Testis (tissue), 2 donors: ENCODE measurements at regions not wholly inside any gene's neighbourhood (a gene's known extent, or its start where the extent isn't known, plus 50 kb on each side); places are given as distances from the start of the nearest gene placed in this dataset.

Experiments used
- DNase-seq: peaks from one replicate; pipeline ENCODE4 v3.0.0-alpha.2; 2019
- H3K27ac ChIP-seq, 2 donors: fragments of 200-600 bp; sonication (generic); one replicate each; pipeline ENCODE4 v1.5.1; 2019
- H3K27me3 ChIP-seq: fragments of 200-600 bp; sonication (generic); one replicate; pipeline ENCODE4 v1.5.1; 2019
- H3K36me3 ChIP-seq: fragments of 200-600 bp; sonication (generic); one replicate; pipeline ENCODE4 v1.5.1; 2017; ENCODE audit warnings: low read depth; ENCODE audit errors: missing control alignments
- H3K4me1 ChIP-seq: fragments of 200-600 bp; sonication (generic); one replicate; pipeline ENCODE4 v1.5.1; 2019
- H3K4me3 ChIP-seq, 2 donors: fragments of 200-600 bp; sonication (generic); one replicate each; pipeline ENCODE4 v1.5.1; 2017 to 2019
- H3K9me3 ChIP-seq: fragments of 200-600 bp; sonication (generic); one replicate; pipeline ENCODE4 v1.5.1; 2017
- CTCF ChIP-seq, 3 experiments: fragments of 450-650 bp in 2 of 3; fragments of 200-600 bp in 1 of 3; sonication (generic) in 1 of 3; IDR thresholded peaks; one replicate each; pipeline ENCODE4 v1.5.1; 2016 to 2019; ENCODE audit warnings: antibody characterized with exemption in 3 of 3, mild to moderate bottlenecking in 2 of 3, moderate library complexity in 1 of 3
- POLR2A ChIP-seq: fragments of 450-650 bp; IDR thresholded peaks from one replicate; pipeline ENCODE4 v1.6.1; 2017; ENCODE audit warnings: antibody characterized with exemption, mild to moderate bottlenecking, moderate library complexity
- WGBS, 2 donors: methylation state at CpG; one replicate each; pipeline ENCODE4 v1.1.5; 2018; 5-methylcytosine and 5-hydroxymethylcytosine counted together
- intact Hi-C: fragments of 100-400 bp; cut with DNase I; formaldehyde crosslinking; loops from one replicate; pipeline ENCODE4 v1.15.1; 2023; ENCODE audit warnings: low total_unique reads

DNA sequence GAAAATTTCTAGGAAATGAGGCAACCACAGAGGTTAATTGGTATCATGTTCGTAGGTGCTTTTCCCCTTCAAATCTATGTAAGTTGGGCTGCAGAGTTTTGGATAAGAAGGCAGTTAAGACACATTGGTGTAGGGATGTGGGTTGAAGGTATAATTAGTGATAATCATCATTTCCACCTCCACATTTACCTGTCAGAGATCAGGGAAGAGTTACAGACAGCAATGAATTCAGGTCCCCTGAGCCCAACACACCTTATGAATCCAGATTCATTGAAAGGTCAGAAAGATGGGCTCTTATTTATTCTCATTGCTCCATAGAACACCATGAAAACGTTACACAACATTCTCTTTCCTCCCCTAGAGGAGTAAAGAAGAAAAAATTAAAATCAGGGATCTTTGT, 308.7 kb downstream of the C11orf87 start:
- intact Hi-C loops, result no loop called here
- TF ChIP-seq POLR2A (no peak), CTCF (IDR thresholded peaks at IDR 0.05) (no peak)
- Histone ChIP-seq H3K36me3 (no peaks in the 10 kb centered on the region), H3K4me1 (no peaks in the 10 kb centered on the region), H3K27ac (no peak overlapping the region), H3K4me3 (no peak overlapping the region), H3K27me3 (no peaks in the 10 kb centered on the region), H3K9me3 (no peaks in the 10 kb centered on the region)
- WGBS, 2 donors, result 65 to 66% methylated on average over 2 of the region's 2 CpGs
- DNase-seq, result no peak

- H3K27ac ChIP-seq, result no peak overlapping the region
- TF ChIP-seq POLR2A (no peak), CTCF (IDR thresholded peaks at IDR 0.05) (no peak)
- no peaks in the 10 kb centered on the region for H3K27me3 ChIP-seq
- H3K36me3 ChIP-seq, result no peaks in the 10 kb centered on the region
- no peaks in the 10 kb centered on the region for H3K9me3 ChIP-seq
- WGBS, 2 donors, result 93 to 97% methylated on average over 4 of the region's 4 CpGs
- no peak for DNase-seq
- no peaks in the 10 kb centered on the region for H3K4me1 ChIP-seq
- H3K4me3 ChIP-seq, result no peak overlapping the region
- intact Hi-C loops, result no loop called here
Measured at GRCh38 chr11:109731451-109731850, 309.5 kb downstream of the C11orf87 start.

DNA sequence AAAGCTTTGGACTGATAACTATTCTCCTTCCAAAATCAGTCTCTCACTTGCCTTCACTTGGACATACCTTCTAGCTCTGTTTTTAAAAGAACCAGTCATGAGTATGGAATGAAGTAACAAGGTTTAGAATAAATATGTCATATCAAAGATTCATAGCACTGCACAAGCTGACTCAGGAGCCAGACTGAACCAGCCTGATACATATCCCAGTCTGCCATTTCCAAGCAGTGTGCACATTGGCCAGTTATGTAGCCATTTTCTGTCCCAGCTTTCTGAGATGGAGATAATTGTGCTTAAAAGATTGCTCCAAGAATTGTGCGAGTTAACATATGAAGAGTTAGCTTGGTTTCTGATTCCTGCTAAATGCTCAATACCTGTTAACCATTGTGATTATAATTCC, 311.3 kb downstream of the C11orf87 start:
- Histone ChIP-seq H3K27ac (no peak overlapping the region), H3K27me3 (no peaks in the 10 kb centered on the region), H3K36me3 (no peaks in the 10 kb centered on the region), H3K9me3 (no peaks in the 10 kb centered on the region), H3K4me3 (no peak overlapping the region), H3K4me1 (no peaks in the 10 kb centered on the region)
- WGBS, 2 donors, result 89 to 90% methylated on average over 1 of the region's 1 CpG
- DNase-seq, result no peak
- intact Hi-C loops, result no loop called here
- TF ChIP-seq POLR2A (no peak), CTCF (IDR thresholded peaks at IDR 0.05) (no peak)

DNA sequence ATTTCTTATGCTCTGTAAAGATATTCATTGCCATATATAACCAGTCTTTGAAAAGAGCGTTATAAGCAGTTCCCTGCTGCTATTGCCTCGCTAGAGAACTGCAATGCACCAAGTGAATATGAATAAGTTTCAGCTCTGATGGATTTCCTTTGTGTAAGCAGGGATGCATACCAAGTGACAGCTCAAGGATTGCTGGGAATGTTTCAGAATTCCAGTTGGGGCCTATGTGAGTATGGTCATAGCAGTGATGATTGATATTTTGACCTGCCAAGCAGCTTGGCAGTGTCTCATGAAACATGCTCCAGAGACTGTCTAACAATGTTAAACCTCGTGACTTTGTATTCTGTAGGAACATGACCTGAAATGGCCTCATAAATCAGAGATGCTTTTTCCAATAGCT, 312.6 kb downstream of the C11orf87 start:
- Histone ChIP-seq H3K36me3 (no peaks in the 10 kb centered on the region), H3K9me3 (no peaks in the 10 kb centered on the region), H3K27me3 (no peaks in the 10 kb centered on the region), H3K27ac (no peak overlapping the region), H3K4me1 (no peaks in the 10 kb centered on the region), H3K4me3 (no peak overlapping the region)
- no peak for TF ChIP-seq CTCF (IDR thresholded peaks at IDR 0.05)
- no peak for DNase-seq
- WGBS, 2 donors, result 62 to 77% methylated on average over 3 of the region's 3 CpGs
- intact Hi-C loops, result no loop called here

DNA sequence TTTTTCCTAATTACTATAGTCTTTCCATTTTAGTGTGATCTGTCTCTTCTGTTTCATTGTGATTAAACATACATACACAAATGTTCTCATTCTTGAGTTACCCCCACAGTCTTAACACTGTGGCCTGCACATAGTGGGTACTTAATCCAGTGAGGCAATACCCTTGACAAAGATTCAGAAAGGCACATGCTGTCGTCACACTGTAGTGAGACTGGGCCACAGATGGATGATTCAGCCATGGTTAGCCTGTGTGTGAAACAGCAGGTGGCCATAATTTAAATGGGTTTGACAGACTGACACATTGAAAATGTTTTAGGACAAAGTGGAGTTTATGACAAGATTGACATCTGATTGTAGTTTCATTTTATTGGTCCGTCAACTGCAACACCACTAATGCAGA, 313.1 kb downstream of the C11orf87 start:
- no peak for DNase-seq
- WGBS, 2 donors, result 93 to 97% methylated on average over 2 of the region's 2 CpGs
- TF ChIP-seq CTCF (IDR thresholded peaks at IDR 0.05) (no peak), POLR2A (no peak)
- no peaks in the 10 kb centered on the region for H3K27me3 ChIP-seq
- no peak overlapping the region for H3K27ac ChIP-seq
- no peaks in the 10 kb centered on the region for H3K4me1 ChIP-seq
- no peaks in the 10 kb centered on the region for H3K36me3 ChIP-seq
- no peaks in the 10 kb centered on the region for H3K9me3 ChIP-seq
- no peak overlapping the region for H3K4me3 ChIP-seq
- intact Hi-C loops, result no loop called here
